B cell (primary cell): ENCODE measurements at regions not wholly inside any gene's neighbourhood (a gene's known extent, or its start where the extent isn't known, plus 50 kb on each side); places are given as distances from the start of the nearest gene placed in this dataset.

Experiments
- CTCF ChIP-seq: fragments of 200-600 bp; IDR thresholded peaks from one replicate; pipeline ENCODE4 v1.8.0; 2022; ENCODE audit warnings: antibody characterized with exemption, mild to moderate bottlenecking
- EZH2 ChIP-seq: IDR thresholded peaks from 2 replicates; pipeline ENCODE4 v1.6.1; 2012; ENCODE audit warnings: borderline replicate concordance, low read depth, mild to moderate bottlenecking, moderate library complexity, low read length; ENCODE audit not compliant: insufficient read depth, poor library complexity, severe bottlenecking

DNA sequence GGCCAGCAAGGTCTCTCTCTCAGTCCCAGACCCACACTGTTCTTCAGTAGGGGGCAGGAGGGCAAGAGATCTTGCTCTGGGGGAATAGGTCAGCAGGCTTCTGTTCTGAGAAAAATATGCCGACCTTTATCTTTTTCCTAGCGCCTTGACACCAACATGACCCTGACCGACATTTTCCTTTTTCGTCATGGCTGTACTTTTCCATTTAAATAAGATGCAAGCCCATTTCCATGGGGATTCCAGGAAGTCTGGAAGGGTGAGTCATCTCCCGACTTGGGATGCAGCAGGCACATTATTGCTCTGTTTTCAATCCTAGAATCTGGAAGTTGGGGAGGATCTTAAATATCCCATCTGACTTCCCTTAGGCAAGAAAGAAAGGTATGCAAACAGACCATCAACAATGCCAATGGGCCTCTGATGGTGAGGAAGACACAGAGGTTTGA, 261.5 kb upstream of the LRTM1 start:
- TF ChIP-seq EZH2 (no peak), CTCF (no peak)
